HG02610 (cell line): ENCODE measurements at regions not wholly inside any gene's neighbourhood (a gene's known extent, or its start where the extent isn't known, plus 50 kb on each side); places are given as distances from the start of the nearest gene placed in this dataset.

ENCODE experiments used
- ATAC-seq: cut with Tn5 transposase; IDR thresholded peaks from one replicate; pipeline ENCODE4 v1.9.1; 2021; ENCODE audit warnings: mild to moderate bottlenecking, moderate library complexity; ENCODE audit not compliant: unreplicated experiment

DNA sequence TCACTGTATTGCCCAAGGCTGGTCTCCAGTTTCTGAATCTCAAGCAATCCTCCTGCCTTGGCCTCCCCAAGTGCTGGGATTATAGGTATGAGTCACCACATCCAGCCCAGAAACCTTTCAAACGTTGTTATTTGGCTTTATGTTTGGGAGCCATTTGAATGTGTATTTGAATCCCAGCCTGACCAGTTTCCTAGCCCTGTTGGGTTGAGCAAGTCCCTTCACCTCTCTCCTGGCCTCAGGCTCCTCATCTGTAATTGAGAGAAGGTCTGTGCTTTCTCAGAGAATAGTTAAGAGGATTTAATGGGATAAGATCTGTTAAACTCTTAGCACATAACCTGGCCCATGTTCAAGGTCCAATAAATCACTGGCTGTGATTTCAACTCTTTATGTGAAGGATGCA is 385.8 kb upstream of the RBFOX1 start:
- ATAC-seq = no peak

DNA sequence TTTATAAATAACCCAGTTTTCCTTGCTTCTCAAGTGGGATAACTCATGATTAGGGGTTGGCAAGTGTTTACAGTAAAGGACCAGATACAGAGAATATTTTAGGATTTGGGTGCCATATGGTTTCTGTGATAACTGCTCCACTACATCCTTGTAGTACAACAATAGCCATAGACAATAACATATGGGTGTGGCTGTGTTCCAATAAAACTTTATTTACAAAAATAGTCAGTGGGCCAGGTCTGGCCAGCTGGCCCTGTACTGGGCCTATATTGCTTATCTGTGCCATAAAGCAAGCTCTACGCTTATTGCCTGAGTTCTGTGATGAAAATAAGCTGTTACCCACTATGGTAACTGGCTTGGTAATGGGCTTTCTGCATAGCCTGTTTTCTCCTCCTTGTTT is 386.5 kb upstream of the RBFOX1 start:
- ATAC-seq = no peak

DNA sequence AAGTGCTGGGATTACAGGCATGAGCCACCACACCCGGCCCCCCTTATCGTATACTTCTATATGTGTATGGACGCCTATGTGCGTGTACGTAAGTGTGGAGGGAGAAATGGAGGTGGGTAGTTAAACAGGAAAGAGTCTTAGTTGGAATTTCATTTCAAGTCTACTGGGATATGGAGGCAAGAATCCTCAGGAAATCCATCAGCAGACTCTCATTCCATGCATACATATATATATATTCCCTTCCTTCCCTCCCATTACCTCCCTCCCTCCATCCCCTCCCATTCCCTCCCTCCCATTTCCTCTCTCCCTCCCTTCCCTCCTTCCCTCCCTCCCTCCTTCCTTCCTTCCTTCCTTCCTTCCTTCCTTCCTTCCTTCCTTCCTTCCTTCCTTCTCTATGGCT is 391.7 kb upstream of the RBFOX1 start:
- ATAC-seq = no peak

DNA sequence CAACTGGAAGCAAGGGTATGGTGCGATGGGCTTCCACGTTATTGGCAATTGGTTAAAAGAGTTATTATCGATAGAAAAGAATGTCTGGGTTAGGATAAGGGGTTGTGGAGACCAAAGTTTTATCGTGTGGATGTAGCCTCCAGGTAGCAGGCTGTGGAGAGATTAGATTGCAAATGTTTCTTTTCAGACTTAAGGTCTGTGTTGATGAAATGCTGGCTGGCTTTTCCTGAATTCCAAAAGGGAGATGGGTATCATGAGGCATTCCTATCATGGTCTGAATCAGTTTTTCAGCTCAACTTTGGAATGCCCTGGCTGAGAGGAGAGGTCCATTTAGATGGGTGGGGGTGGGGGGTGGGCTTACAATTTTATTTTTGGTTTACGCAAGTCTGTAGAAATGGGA is 395.0 kb upstream of the RBFOX1 start:
- no peak for ATAC-seq

DNA sequence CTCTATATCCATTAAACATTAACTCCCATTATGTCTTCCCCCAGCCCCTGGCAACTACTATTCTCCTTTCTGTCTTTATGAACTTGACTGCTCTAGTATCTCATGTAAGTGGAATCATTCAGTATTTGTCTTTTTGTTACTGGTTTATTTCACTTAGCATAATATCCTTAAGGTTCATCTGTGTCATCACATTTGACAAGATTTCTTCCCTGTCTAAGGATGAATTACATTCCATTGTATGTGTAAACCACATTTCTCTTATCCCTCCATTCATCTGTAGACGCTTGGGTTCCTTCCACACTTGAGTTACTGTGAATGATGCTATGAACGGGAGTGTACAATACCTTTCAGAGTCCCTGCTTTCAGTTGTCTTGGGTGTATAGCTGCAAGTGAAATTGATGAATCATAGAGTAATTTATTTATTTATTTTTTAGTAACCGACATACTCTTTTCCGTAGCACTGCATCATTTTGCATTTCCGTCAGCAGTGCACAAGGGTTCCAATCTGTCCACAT is 399.7 kb upstream of the RBFOX1 start:
- no peak for ATAC-seq

DNA sequence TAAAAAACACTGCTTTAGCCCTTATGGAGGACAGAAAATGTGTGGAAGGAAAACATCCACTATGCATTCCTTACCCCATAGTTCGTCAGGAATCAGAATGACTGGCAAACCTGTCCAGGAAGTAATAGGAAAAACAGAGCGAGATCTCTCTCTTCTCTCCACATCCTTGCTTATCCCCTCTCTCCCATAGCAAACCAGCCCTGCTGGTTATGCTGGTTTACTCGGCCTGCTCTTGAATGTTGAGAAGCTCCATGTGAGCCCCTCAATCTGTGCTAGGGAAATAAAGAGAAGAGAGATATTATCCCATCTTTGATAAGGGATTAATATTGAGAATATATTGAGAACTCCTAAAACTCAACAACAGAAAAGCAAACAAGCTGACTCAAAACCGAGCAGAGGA is 402.8 kb upstream of the RBFOX1 start:
- ATAC-seq = no peak

DNA sequence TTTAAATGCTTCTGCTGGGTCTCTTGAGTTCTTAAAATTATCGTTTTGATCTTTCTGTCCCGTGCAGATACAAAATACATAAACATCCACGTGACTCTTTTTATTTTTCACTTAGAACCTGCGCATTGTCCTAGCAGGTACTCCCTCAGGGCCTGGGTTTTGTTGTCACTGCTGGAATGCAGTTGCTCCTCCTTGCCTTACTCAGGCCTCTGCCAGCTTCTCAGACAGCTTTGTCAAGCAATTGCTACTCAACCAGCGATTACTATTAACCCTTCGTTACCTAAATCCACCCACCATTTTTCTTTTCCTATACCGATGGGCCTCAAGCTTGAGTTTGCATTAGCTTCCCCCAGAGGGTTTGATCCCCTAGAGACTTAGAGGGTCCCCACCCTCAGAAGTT is 405.9 kb upstream of the RBFOX1 start:
- no peak for ATAC-seq

DNA sequence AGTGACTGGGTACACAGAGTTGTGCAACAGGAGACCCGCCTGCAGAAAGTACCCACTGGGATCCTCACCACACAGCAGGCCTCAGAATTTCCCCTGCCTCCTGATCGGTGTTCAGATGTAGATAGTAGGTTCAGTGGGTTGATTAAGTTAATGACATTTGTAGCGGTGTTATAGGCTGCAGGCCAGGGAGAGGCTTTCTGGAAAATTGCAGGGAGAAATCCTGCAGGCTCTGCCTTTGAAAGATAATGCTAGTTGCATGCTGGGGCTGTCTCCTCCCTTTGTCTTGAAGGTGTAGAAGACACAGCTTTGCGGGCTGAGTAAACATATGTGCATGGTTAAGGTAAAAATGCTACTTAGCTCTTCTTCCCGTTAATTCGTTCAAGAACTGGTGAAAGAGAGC is 406.3 kb upstream of the RBFOX1 start:
- no peak for ATAC-seq

DNA sequence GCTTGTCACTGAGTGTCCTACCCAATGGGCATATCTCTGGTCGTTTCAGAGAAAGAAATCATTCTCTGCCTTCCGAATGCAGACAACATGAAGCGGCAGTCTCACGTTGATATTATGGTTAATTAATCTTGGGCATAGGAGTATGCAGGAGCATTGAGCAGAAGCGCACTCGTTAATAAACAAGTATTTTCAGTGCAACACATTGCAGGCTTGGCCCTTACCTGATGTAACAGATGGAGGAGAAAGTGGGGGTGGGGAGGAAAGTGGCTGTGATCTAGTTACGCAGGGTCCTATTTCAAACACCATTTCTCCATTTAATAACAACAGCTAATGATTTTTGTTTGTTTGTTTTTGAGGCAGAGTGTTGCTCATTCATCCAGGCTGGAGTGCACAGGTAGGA is 414.0 kb upstream of the RBFOX1 start:
- no peak for ATAC-seq

DNA sequence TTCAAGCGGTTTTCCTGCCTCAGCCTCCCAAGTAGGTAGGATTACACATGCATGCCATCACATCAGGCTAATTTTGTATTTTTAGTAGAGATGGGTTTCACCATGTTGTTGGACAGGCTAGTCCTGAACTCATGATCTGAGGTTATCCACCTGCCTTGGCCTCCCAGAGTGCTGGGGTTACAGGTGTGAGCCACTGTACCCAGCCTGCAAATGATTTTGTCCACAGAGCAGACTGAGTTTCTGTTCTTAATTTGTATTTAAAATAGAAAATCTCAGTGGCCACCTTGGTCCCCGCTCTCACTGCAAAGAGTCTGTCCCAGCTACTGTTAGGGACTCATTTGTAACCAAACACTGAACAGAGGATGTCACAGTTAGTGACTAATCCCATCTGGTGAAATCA is 415.7 kb upstream of the RBFOX1 start:
- no peak for ATAC-seq

DNA sequence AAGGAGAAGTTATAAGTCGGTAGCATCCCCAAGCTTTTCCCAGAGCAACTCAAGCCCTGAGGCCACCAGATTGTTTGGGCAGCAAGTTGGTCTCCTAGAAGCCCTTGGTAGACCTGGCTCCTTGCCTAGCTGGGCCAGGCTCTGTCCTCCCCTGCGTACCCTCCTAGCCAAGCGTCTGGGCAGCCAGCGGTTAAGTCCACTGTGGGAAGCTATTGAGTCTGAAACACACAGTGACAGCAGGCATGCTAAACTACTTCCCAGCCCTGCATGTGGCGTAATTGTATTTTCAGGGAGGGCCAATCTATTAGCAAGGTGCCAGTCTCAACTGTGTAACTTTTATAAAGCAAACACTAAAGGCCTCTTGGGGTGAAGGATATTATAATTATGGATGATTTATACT is 419.1 kb upstream of the RBFOX1 start:
- ATAC-seq = no peak

DNA sequence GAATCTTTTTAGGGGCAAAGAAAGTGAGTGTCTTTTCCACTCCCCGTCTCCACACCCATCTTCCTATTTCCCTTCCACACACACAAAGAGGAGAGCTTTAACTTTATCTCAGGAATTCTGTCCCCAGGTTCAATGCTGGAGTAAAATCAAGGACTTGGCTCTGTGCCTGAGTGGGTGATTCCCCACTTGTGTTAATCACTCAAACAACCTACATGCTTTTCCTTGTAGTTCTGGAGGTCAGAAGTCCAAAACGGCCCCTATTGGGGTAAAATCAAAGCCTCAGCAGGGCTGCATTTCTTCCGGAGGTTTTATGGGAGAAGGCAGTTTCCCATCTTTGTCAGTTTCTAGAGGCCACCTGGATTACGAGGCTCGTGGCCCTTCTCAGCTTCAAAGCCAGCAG is 422.3 kb upstream of the RBFOX1 start:
- no peak for ATAC-seq

DNA sequence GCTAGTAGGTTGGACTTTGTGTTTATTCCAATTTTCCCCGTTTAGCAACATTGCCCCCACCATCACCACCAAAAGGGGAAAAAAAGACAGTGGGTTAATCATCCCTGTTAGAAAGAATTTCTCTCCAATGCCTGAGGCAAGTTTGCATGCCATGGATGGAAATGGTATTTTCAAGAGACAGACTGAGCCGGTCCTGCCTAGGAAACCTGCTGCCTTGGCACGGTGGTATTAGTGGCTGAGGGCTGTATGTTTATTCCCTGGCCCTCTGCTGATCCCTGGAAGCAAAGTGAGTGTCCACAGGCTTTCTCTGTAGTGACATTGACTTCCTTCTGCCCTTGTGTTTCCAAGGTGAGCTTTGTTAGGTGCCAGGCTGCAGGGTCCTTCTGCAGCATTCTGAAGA is 427.0 kb upstream of the RBFOX1 start:
- ATAC-seq = no peak

DNA sequence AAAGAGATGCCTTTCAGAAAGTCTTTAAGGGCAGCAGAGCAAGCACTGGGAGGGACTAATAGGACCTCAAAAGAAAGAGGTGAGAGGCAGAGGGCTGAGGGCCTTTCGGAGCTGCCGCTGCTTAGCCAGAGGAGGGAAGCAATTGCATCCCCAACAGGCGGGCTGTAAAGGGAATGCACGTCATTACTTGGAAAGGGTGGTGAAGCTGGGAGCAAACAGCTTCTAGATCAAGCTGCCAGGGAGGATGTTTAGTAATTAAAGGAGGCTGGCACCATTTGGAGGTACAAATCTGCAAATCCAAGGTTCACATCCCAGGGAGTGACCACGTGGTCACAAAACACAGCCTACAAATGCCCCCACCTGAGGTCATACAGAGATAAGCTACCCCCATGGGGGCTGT is 429.0 kb upstream of the RBFOX1 start:
- no peak for ATAC-seq

DNA sequence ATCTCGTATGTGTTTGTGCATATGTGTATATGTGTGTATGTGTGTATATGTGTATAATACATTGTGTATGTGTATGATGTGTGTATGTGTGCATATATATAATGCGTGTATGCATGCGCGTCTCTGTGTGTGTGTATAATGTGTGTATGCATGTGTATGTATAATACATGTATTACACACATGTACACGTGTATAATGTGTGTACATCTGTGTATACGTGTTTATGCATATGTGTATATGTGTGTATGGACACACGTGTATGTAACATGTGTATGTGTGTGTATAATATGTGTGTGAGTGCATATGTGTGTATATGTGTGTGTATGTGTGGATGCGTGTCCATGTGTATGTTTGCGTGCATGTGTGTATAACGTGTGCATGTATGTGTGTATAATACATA is 433.7 kb upstream of the RBFOX1 start:
- ATAC-seq = no peak

DNA sequence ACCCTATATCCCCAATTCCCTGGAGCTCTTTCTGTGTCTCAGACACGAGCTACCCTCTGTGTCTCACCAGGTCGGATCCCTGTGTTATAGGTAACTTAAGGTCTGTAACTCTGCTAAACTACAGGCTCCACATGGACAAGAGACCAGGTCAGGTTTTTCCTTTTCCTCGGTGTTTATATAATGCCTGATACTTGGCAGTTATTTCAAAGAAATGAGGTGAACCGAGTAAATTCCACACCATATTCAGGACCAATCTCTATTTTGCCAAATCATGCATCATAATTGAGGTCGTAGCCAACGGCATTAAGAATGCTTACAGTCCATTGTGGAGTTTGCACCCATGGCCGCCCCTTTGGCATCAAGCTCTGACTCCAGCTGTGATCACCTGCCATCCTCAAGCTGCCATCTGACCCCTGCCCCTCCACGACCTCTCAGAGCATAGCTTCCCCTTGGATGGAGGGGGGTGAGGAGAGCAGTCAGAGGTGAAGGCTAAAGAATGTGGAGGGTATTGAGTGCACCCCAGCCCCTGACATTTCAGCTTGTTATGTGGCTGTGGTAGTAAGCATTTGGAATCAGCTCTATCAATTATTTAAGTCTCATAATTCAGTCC is 434.7 kb upstream of the RBFOX1 start:
- no peak for ATAC-seq

DNA sequence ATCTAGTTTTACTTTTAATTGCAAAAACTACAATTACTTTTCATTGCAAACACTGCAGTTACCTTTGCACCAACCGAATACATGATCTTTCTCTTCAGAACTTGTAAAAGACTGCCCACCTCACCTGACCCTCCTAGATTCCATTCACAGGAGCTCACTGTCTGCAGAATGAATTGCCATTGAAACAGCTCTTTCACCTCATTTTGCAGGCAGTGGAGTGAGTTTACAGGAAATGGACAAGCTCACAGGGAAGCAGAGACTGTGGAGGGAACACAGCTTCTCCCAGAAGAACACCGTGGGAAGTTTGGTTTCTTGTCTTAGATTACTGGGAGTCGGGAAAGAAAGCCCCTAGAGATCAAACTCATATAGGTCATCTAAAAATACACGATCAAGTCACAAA is 439.7 kb upstream of the RBFOX1 start:
- no peak for ATAC-seq

DNA sequence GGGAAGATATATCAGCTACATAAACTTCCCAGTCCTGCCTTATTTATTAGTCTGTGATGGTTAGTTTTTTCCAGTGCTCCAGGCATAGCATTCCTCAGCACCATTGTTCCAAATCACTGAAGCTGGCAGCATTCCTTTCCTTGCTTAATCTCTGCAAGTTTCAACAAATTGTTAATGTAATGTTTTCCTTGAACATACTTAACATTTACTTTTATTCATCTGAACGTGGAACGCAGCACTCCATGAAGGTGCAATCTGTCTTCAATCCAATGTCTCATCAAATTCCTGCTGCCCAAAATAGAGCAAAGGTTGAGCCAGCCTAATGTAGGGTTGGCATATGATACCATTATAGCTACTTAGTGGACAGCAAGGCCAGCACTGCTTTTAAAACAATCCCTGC is 441.1 kb upstream of the RBFOX1 start:
- no peak for ATAC-seq

DNA sequence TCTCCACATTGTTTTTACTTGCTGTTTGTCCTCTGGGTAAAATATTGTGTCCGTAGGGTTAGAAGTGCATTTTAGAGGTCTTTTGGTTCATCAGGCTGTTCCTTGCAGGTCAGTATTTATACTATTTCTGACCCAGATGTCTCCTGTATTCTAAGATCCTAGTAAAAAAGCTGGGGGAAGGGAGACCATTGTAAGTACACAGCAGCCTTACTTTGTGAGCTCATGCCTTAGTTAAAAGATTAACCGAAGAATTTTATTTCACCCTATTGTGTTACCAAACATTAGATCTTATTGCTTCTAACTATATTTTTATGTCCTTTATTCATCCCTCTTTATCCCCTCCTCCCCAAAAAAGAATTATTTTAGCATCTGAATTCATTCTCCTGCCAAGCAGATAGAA is 444.1 kb upstream of the RBFOX1 start:
- no peak for ATAC-seq

DNA sequence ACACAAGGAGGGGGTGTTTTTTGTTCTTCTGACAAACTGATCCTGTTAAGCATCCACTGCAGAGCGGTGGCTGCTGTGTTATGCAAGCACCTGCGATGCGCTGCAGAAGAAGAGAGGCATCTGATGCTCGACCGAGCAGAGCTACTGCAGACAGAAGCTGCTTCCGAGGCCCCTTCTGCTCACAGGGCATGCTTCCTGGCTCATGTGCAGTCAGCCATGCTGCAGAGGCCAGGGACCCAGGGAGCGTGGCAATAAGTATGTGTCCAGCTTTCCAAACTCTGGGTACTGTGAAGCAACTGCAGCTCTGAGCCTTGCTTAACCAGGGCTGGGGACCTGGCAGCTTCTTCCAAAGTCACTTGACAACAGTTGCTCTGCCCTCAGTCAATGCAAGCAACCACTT is 448.6 kb upstream of the RBFOX1 start:
- ATAC-seq = no peak

DNA sequence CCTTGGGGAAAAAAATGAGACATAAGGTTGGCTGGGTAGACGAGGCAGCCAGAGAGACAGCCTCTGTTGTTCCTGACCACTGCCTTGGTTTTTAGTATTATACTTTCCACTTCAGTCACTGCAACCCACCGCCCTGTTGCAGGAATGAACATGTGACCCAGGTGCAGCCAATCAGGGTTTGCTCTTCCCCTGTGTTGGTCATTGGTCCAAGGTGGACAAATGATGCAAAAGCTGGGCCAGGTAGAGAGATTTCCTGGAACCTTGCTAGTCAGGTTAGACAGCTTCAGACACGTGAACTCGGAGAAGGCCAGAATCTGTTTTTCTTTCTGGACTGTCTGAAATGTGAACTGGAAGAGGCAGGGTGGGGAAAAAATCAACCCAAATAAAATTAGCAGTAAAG is 452.4 kb upstream of the RBFOX1 start:
- ATAC-seq = no peak

DNA sequence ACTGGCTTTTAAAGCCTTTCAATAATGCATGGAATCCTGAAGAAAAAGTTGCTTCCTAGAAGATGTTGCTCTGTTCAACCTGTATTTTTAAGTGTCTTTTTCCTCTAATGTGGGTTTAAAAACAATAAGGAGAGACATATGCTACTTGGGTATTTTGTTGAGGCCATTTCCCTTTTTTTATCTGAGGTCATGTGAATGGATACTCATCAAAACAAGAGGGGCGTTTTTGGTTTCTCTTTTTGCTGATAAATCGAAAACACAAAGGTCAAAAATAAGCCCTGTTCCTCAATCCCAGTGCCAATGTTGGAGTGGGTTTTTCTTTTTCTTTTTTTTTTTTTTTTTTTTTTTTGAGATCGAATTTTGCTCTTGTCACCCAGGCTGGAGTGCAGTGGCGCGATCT is 468.0 kb upstream of the RBFOX1 start:
- no peak for ATAC-seq

DNA sequence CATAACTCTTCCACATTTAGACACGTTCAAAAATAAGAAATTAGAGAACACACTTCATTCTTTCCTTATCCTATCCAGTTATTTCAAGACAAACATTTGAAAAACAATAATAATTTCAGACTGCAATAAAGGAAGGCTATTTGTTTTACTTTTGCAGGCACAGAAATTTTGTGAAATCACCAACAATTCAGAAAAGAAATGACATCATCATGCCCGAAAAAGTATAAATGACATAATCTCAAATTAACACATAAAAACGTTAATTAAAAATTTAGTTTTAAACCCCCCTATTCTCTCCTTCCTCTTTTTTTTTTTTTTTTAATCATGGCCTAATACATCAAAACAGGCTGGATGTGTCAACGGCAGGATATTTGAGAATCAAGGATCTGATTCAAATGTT is 468.4 kb upstream of the RBFOX1 start:
- ATAC-seq = no peak

DNA sequence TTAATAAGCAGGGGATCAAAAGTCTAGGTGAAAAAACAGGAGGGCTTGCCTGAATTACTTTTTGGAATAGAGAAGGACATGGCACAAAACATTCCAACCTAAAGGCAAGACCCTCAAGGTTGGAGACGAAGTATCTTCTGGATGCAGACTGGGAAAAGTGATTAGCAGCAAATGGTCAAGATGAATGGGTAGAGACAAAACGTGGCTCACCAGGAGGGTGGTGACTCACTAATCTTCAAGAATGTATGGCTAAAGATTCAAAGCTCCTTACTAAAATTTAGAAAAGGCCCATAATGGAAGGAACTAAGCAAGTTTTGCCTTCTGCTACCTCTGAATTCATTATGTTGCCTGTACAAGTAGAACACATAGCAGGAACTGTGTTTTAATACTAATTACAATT is 469.5 kb upstream of the RBFOX1 start:
- no peak for ATAC-seq
